SK-N-SH (cell line): ENCODE measurements at regions not wholly inside any gene's neighbourhood (a gene's known extent, or its start where the extent isn't known, plus 50 kb on each side); places are given as distances from the start of the nearest gene placed in this dataset.
A peak's percentile ranks its signal among the peaks of the same experiment; 100 is the strongest.

Experiments
- CTCF ChIA-PET: fragments of 300-600, 350-600 bp; formaldehyde crosslinking; extraction: SDS; loops from one replicate; lab custom pipeline; 2021; lab: Yijun Ruan, JAX
- POLR2A ChIA-PET: fragments of 350-600 bp; sonication (Branson Sonifier 250); formaldehyde crosslinking; extraction: SDS; loops from one replicate; lab custom pipeline; 2020; ENCODE audit warnings: antibody characterized with exemption, inconsistent platforms; lab: Yijun Ruan, JAX
- DNase-seq: peaks from one replicate; pipeline ENCODE4 v3.0.0; 2012
- H2AFZ ChIP-seq: fragments of 200-600 bp; sonication (generic); 2 replicates; pipeline ENCODE4 v1.8.1; 2016; ENCODE audit warnings: antibody characterized with exemption, mild to moderate bottlenecking, low read depth
- H3F3A ChIP-seq: fragments of 200-600 bp; sonication (generic); replicated peaks from 2 replicates; pipeline ENCODE3; 2016; ENCODE audit warnings: antibody characterized with exemption, mild to moderate bottlenecking; ENCODE audit not compliant: insufficient read depth
- H3K27ac ChIP-seq, 2 experiments: fragments of 200-500 bp in 1 of 2; fragments of 200-600 bp in 1 of 2; sonication (Bioruptor generic) in 1 of 2; sonication (generic), shearing (Covaris generic) in 1 of 2; 2 replicates each; pipeline versions ENCODE4 v1.5.1 to v1.6.1; 2014 to 2016; ENCODE audit warnings: low read depth in 2 of 2, inconsistent platforms in 1 of 2, low read length in 1 of 2, mild to moderate bottlenecking in 1 of 2, mixed read lengths in 1 of 2
- H3K27me3 ChIP-seq: fragments of 200-600 bp; sonication (generic), shearing (Covaris generic); 2 replicates; pipeline ENCODE4 v1.6.1; 2016; ENCODE audit warnings: mixed run types; ENCODE audit not compliant: insufficient read depth
- H3K36me3 ChIP-seq, 2 experiments: fragments of 200-500 bp in 1 of 2; fragments of 200-600 bp in 1 of 2; sonication (Bioruptor generic) in 1 of 2; sonication (generic) in 1 of 2; replicated peaks in 1 of 2; 2 replicates each; pipeline versions ENCODE3 to v1.5.1; 2014 to 2016; ENCODE audit warnings: low read length in 1 of 2, mild to moderate bottlenecking in 1 of 2; ENCODE audit not compliant: insufficient read depth in 2 of 2, control insufficient read depth in 1 of 2
- H3K4me1 ChIP-seq, 2 experiments: fragments of 200-500 bp in 1 of 2; fragments of 200-600 bp in 1 of 2; sonication (Bioruptor generic) in 1 of 2; sonication (generic), shearing (Covaris generic) in 1 of 2; 2 replicates each; pipeline versions ENCODE4 v1.5.1 to v1.6.1; 2014 to 2016; ENCODE audit warnings: low read depth in 1 of 2, low read length in 1 of 2, mixed run types in 1 of 2; ENCODE audit not compliant: insufficient read depth in 2 of 2, control insufficient read depth in 1 of 2
- H3K4me2 ChIP-seq: fragments of 200-600 bp; sonication (generic), shearing (Covaris generic); 2 replicates; pipeline ENCODE4 v1.6.1; 2017; ENCODE audit warnings: mixed run types
- H3K4me3 ChIP-seq, 2 experiments: fragments of 200-500 bp in 1 of 2; fragments of 200-600 bp in 1 of 2; sonication (Bioruptor generic) in 1 of 2; sonication (generic), shearing (Covaris generic) in 1 of 2; 2 replicates each; pipeline versions ENCODE4 v1.5.1 to v1.8.1; 2014 to 2016; ENCODE audit warnings: low read depth in 2 of 2, inconsistent platforms in 1 of 2, low read length in 1 of 2, mild to moderate bottlenecking in 1 of 2, mixed read lengths in 1 of 2, moderate library complexity in 1 of 2
- H3K79me2 ChIP-seq: fragments of 200-600 bp; sonication (generic); 2 replicates; pipeline ENCODE4 v1.8.1; 2017; ENCODE audit warnings: mild to moderate bottlenecking; ENCODE audit not compliant: insufficient read depth
- H3K9ac ChIP-seq: fragments of 200-600 bp; sonication (generic); 2 replicates; pipeline ENCODE4 v1.6.1; 2017; ENCODE audit warnings: mixed run types
- H3K9me2 ChIP-seq: fragments of 200-600 bp; sonication (generic); 2 replicates; pipeline ENCODE4 v1.6.1; 2017; ENCODE audit warnings: mixed run types
- H3K9me3 ChIP-seq: fragments of 200-600 bp; sonication (generic); 2 replicates; pipeline ENCODE4 v1.6.1; 2017; ENCODE audit warnings: mixed run types, mild to moderate bottlenecking, moderate library complexity
- H4K20me1 ChIP-seq: fragments of 200-600 bp; sonication (generic); 2 replicates; pipeline ENCODE4 v1.6.1; 2017; ENCODE audit warnings: mild to moderate bottlenecking, mixed run types; ENCODE audit not compliant: insufficient read depth
- CHD2 ChIP-seq: fragments of 150-350 bp; IDR thresholded peaks from 2 replicates; pipeline ENCODE4 v1.6.1; 2018; ENCODE audit warnings: low read length; ENCODE audit not compliant: partially characterized antibody
- EZH2phosphoT487 ChIP-seq: fragments of 200-600 bp; sonication (generic); IDR thresholded peaks from 2 replicates; pipeline ENCODE4 v1.6.1; 2017; ENCODE audit warnings: low read depth, mixed run types, mild to moderate bottlenecking, antibody characterized with exemption, moderate library complexity, borderline replicate concordance
- FOXJ3 ChIP-seq: sonication (generic); formaldehyde crosslinking; IDR thresholded peaks from 2 replicates; pipeline ENCODE4 v1.5.1; 2020; ENCODE audit warnings: mild to moderate bottlenecking, missing genetic modification reagents
- FOXM1 ChIP-seq: IDR thresholded peaks from 2 replicates; pipeline ENCODE4 v1.4.0; 2012; ENCODE audit warnings: low read depth, mild to moderate bottlenecking
- MXI1 ChIP-seq: IDR thresholded peaks from 2 replicates; pipeline ENCODE4 v1.6.1; 2012; ENCODE audit warnings: mild to moderate bottlenecking, low read depth, low read length, improper control_type of control experiment
- POLR2AphosphoS5 ChIP-seq: IDR thresholded peaks from 2 replicates; pipeline ENCODE4 v1.6.1; 2012; ENCODE audit warnings: low read depth, low read length
- REST ChIP-seq: IDR thresholded peaks from 2 replicates; pipeline ENCODE4 v1.6.1; 2012; ENCODE audit warnings: mild to moderate bottlenecking, low read depth, low read length, moderate library complexity
- RXRA ChIP-seq: IDR thresholded peaks from 2 replicates; pipeline ENCODE4 v1.4.0; 2012; ENCODE audit warnings: low read depth, mild to moderate bottlenecking, borderline replicate concordance
- SMC3 ChIP-seq: IDR thresholded peaks from 2 replicates; pipeline ENCODE4 v1.6.1; 2012; ENCODE audit warnings: low read depth, low read length, improper control_type of control experiment
- WGBS: methylation state at CpG from one replicate; pipeline ENCODE4 v1.1.6; 2017; ENCODE audit warnings: low lambda C conversion rate; 5-methylcytosine and 5-hydroxymethylcytosine counted together

DNA sequence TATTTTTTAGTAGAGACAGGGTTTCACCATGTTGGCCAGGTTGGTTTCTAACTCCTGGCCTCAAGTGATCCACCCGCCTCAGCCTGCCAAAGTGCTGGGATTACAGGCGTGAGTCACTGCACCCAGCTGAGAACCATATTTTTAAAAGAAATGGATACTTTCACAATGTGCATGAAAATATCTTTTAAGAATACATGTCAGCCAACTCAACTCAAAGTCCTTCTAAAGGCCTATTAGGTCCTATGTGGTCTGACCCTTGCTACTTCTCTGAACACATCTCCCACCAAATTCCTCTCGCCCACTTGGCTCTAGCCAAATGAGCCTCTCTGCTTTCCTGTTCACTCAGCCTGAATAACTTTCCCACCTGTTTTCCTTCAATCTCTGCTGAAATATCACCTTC, 119.6 kb downstream of the MTX2 start:
- Histone ChIP-seq H3K9me2 (no peaks in the 10 kb centered on the region), H3K4me3 (no peak overlapping the region), H3K27me3 (no peaks in the 10 kb centered on the region), H3F3A (no peaks in the 10 kb centered on the region), H3K79me2 (no peaks in the 10 kb centered on the region), H3K36me3 (no peaks in the 10 kb centered on the region), H3K27ac (no peak overlapping the region), H2AFZ (no peak overlapping the region), H3K9ac (no peak overlapping the region), H3K4me1 (peaks cover 0 to 2% of the 10 kb centered on the region in 2 experiments; a peak in 3 of 4 replicates), H4K20me1 (no peaks in the 10 kb centered on the region), H3K4me2 (no peak overlapping the region), H3K9me3 (no peaks in the 10 kb centered on the region)
- POLR2A ChIA-PET = no interaction called here
- 90% methylated on average over 3 of the region's 3 CpGs for WGBS
- TF ChIP-seq POLR2AphosphoS5 (no peak), SMC3 (no peak), RXRA (no peak), EZH2phosphoT487 (no peak), MXI1 (no peak), CHD2 (no peak), FOXJ3 (CRISPR knock-in tag) (no peak)
- TF ChIP-seq, all 33 proteins: peak for 0
- CTCF ChIA-PET = interaction anchor here (1.0 to 1.7 kb wide), 2 partner anchors 9 to 32 kb away, joined by 3 to 4 read pairs; no protein-coding TSS in a partner anchor
- no peak for DNase-seq

DNA sequence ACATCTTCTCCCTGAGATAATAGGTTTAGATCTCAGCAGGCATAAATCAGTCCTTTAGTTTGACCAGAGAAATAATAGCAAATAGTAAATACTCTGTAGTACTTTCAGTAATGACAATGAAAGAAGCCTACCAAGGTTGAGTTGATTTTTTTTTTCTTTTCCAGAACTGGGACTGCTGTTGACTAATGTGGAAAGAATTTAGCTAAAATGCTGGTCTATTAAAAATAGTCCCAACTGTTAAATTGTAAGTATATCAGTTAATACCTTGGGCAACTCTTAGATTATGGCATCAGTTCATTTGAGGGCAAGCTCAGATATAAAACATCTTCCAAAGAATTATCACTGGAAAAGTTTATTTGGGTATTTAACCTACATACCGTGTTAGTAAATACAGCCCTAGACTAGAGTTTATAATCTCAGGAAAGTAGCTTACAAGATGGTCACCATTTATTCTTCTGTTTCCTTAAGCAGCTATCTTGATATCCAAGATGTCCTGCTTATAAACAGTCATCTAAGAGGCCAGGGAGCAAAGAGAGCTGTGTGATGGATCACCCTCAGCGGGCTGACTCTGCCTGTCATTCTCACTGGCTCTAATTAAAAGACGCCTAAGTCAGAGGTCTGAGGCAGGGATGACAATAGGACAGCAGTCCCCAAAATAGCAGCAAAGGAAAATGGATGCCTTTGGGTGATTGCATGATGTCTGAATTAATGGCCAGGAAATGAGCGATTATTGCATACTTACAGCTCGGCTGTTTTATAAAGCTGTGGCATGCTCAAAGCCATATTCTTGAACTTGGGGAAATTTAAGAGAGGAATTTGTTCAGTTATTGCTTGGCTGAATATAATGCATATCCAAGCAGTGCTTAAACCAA, 121.3 kb downstream of the MTX2 start:
- H3K9me2 ChIP-seq = no peaks in the 10 kb centered on the region
- WGBS = 63% methylated on average over 5 of the region's 5 CpGs
- no peaks in the 10 kb centered on the region for H3K27me3 ChIP-seq
- CTCF ChIA-PET = interaction anchor here (0.6 to 1.5 kb wide), 3 partner anchors 64 to 774 kb away, joined by 3 read pairs; no protein-coding TSS in a partner anchor
- H3K4me2 ChIP-seq = no peak overlapping the region
- no peak overlapping the region for H3K4me3 ChIP-seq
- H3K36me3 ChIP-seq = no peaks in the 10 kb centered on the region
- H3F3A ChIP-seq = no peaks in the 10 kb centered on the region
- H2AFZ ChIP-seq = peak overlapping the region; percentile 56
- no peaks in the 10 kb centered on the region for H3K9me3 ChIP-seq
- no peaks in the 10 kb centered on the region for H3K79me2 ChIP-seq
- H3K27ac ChIP-seq = no peak overlapping the region
- H3K9ac ChIP-seq = no peak overlapping the region
- TF ChIP-seq FOXM1 = no peak
- no peak for TF ChIP-seq REST
- POLR2A ChIA-PET = no interaction called here
- DNase-seq = no peak
- H4K20me1 ChIP-seq = no peaks in the 10 kb centered on the region
- H3K4me1 ChIP-seq = peaks cover 0 to 2% of the 10 kb centered on the region in 2 experiments; a peak in 3 of 4 replicates
